HG02588 (cell line): ENCODE measurements at regions not wholly inside any gene's neighbourhood (a gene's known extent, or its start where the extent isn't known, plus 50 kb on each side); places are given as distances from the start of the nearest gene placed in this dataset.

ENCODE experiments used
- ATAC-seq: cut with Tn5 transposase; IDR thresholded peaks from one replicate; pipeline ENCODE4 v1.9.1; 2021; ENCODE audit warnings: mild to moderate bottlenecking, moderate library complexity; ENCODE audit not compliant: unreplicated experiment

GRCh38 chr3:40976241-40976640 lies 223.1 kb upstream of the CTNNB1 start:
- no peak for ATAC-seq

DNA sequence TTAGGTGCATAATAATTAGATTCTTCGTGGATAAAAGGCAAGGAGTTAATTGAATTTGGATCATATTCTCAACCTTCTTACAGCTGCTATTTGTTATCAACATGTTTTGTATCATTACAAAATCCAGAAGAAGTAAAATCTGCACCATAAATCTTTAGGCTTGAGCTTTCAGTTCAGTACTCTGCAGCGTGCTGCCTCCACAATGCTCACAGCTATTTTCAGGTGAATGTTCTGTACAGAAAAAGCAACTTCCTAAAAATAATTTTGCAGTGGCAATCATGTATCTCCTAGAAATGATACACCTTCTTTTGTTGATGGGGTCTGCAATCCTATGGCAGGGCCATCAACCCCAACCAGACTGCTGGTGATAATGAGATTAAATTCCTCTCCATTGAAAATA lies 220.9 kb upstream of the CTNNB1 start:
- no peak for ATAC-seq

GRCh38 chr3:40979962-40980361 lies 219.3 kb upstream of the CTNNB1 start:
- no peak for ATAC-seq

- ATAC-seq = no peak
Measured at GRCh38 chr3:40980467-40980866, 218.8 kb upstream of the CTNNB1 start.

GRCh38 chr3:40985195-40985594 lies 214.1 kb upstream of the CTNNB1 start:
- no peak for ATAC-seq

GRCh38 chr3:40988468-40988867 lies 210.8 kb upstream of the CTNNB1 start:
- ATAC-seq = no peak

- no peak for ATAC-seq
Measured at GRCh38 chr3:40989141-40990061, 209.9 kb upstream of the CTNNB1 start.

GRCh38 chr3:40990062-40990456 lies 209.2 kb upstream of the CTNNB1 start:
- no peak for ATAC-seq

- ATAC-seq = no peak
Measured at GRCh38 chr3:40992023-40992422, 207.3 kb upstream of the CTNNB1 start.

DNA sequence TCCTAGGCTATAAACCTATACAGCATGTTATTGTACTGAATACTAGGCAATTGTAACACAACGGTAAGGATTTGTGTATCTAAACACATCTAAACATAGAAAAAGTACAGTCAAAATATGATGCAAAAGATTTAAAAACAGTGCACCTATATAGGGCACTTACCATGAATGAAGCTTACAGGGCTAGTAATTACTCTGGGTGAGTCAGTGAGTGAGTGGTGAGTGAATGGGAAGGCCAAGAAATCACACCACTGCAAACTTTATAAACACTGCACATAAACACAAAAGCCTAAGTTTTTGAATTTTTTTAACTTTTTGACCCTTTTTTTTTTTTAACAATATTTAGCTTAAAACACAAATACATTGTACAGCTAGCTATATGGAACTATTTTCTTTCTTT lies 204.7 kb upstream of the CTNNB1 start:
- no peak for ATAC-seq

GRCh38 chr3:40995271-40995670 lies 204.0 kb upstream of the CTNNB1 start:
- ATAC-seq = no peak

GRCh38 chr3:40996382-40996781 lies 202.9 kb upstream of the CTNNB1 start:
- no peak for ATAC-seq

DNA sequence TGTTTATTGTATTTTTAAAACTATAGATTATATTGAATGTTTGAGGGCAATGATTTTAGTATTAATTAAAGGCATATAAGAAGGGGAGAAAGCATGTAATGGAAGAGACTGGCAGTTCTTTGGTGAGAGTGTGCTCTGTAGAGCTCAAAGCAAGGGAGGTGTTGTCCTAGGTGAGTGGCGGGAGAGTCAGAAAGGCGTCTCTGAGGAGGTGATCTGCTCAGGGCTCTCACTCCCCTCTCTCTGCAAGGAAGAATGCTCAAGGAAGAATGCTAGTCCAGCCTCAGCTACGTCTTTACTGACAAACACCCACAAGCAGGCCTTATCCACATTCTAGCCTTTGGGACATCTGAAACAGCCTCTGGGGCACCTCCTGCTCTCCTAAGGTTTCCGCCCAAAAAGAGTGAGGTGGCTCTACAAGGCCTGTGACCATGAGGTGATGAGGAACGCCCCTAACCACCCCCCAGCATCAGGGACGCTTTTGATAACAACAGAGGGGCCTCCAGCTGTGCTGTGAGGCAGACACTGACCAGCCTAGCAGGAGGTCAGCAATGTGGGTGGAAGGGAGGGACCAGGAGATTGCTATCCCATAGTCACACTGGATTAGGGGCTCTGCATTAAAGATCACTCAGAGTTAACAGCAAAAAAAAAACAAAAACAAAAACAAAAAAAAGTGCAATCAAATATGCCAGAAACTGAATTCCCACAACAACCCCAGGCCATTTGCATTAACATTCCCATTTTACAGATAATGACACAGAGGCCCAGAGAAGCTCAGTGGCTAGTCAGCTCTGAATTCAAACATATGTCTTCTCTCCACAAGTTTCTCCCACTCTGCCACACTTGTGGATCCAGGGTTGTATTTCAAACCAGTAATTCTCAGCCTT lies 202.2 kb upstream of the CTNNB1 start:
- ATAC-seq = no peak

DNA sequence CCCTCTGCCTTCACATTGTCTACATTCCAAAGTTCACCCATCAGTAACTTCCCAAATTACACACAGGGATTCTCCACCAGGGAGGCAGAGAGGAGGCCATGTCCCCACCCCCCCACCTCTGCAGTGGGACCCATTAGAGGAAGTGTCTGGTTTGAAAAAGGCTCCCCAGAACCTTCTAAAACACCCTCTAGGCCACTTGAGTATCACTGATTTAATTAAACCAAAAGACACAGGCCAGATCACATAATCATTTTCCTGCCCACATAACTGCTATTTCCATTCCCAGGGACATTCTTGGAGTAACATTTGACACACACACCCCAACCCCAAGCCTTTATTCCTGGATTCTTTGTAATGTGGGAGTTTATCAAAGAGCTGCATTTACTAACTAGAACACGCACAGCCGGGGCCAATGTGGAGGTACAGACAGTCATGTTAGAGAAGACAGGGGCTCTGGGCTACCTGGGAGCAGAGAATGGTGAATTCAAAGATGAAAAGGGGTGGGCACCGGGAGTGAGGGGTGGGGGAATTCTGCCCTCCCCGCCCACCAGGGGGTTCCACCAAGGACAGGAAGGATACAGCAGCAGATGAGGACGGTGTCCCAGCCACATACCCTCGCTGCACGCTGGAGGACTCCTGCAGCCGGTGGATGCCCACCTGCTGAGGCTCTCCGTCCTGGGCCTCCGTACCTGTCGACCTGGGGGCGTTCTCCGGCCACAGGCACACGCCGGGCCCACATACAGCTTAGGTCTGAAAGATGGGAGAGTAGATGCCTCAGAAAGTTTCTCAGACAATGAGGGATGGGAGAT lies 201.4 kb upstream of the CTNNB1 start:
- ATAC-seq = no peak

GRCh38 chr3:40999682-41000081 lies 199.6 kb upstream of the CTNNB1 start:
- ATAC-seq = no peak

DNA sequence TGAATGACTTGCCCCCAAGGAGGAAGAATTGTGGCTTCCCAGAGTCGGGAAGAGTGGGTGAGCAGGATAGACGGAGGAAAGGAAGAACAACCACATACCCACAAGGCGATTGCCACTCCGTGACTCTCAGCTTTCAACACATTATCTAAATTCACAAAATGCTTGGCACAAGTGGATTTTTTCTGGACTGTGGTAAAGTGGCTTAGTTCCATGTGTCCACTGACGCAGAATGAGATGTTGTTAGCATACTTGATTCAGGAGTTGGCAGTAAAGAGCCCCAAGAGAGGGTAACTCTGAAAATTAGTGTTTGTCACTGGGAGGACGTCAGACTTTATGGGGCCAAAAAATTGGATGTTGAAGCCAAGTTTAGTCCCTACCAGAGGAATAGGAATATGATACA lies 198.8 kb upstream of the CTNNB1 start:
- no peak for ATAC-seq

GRCh38 chr3:41001556-41001955 lies 197.7 kb upstream of the CTNNB1 start:
- ATAC-seq = no peak

- ATAC-seq = no peak
Measured at GRCh38 chr3:41002104-41002503, 197.2 kb upstream of the CTNNB1 start.

DNA sequence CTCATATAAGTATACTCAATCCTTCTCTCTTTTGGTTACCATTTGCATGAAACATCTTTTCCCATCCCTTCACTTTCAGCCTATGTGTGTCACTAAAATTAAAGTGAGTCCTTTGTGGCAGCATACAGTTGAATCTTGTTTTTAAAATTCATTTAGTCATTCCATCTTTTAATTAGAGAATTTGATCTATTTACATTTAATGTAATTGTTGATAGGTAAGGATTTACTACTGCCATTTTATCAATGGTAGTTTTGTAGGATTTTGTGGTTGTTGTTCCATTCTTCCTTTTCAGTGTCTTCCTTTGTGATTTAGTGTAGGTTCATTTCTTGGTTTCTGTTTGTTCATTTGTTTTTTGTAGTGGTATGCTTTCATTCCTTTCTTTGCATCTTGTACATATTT lies 191.9 kb upstream of the CTNNB1 start:
- no peak for ATAC-seq

GRCh38 chr3:41011854-41012253 lies 187.5 kb upstream of the CTNNB1 start:
- no peak for ATAC-seq

DNA sequence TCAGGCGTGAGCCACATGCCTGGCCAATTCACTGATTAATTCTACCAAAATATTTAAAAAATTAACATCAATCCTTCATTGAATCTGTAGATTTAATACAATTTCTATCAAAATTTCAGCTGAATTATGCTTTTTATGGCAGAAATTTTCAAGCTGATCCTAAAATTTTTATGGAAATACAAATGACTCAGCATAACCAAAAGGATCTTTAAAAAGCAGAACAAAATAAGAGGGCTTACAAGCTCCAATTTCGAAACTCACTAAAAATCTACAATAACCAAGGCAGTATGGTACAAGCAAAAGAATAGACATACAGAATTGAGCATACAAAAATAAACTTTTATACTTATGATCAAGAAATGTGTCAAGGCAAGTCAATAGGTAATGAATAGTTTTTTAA lies 180.4 kb upstream of the CTNNB1 start:
- no peak for ATAC-seq
